ENCODE measurements at regions not wholly inside any gene's neighbourhood (a gene's known extent, or its start where the extent isn't known, plus 50 kb on each side); places are given as distances from the start of the nearest gene placed in this dataset.

- TF ChIP-seq JUN (IDR thresholded peaks at IDR 0.05; ENCODE audit: borderline replicate concordance, insufficient read depth, insufficient read length, low read depth): no peak
- TF ChIP-seq, protein P1, sequence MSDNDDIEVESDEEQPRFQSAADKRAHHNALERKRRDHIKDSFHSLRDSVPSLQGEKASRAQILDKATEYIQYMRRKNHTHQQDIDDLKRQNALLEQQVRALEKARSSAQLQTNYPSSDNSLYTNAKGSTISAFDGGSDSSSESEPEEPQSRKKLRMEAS (IDR thresholded peaks at IDR 0.05; ENCODE audit: insufficient read depth, insufficient read length): no peak
- TF ChIP-seq GATA2 (IDR thresholded peaks at IDR 0.05; ENCODE audit: insufficient read depth, insufficient read length, low read depth, low read length): no peak
- TF ChIP-seq CTCF (IDR thresholded peaks at IDR 0.05; ENCODE audit: extremely low read depth in 1 of 2, insufficient read depth in 1 of 2, low read depth in 1 of 2, low read length in 2 of 2): no peak
- no peak for TF ChIP-seq MYC (IDR thresholded peaks at IDR 0.05; ENCODE audit: low read depth, low read length)
- no peak for TF ChIP-seq POLR2A (IDR thresholded peaks at IDR 0.05; ENCODE audit: low read depth, low read length)
- no peak for TF ChIP-seq POLR2AphosphoS5 (IDR thresholded peaks at IDR 0.05; ENCODE audit: insufficient read depth, low read depth, low read length)
- TF ChIP-seq EZH2 (IDR thresholded peaks at IDR 0.05; ENCODE audit: borderline replicate concordance, low read depth, low read length, severe bottlenecking): no peak
- Histone ChIP-seq H3K36me3 (ENCODE audit: control insufficient read depth in 2 of 2, extremely low read depth in 1 of 2, insufficient read depth in 2 of 2, low read length in 2 of 2) (no peaks in the 10 kb centered on the region), H3K4me2 (ENCODE audit: insufficient read depth, low read length) (no peak overlapping the region), H3K9me3 (replicated peaks; ENCODE audit: control insufficient read depth, insufficient read depth, low read length) (no peaks in the 10 kb centered on the region), H4K20me1 (replicated peaks; ENCODE audit: control insufficient read depth, extremely low read depth, insufficient read depth, low read length) (no peaks in the 10 kb centered on the region), H3K4me1 (ENCODE audit: control insufficient read depth, extremely low read depth, insufficient read depth, low read length) (no peaks in the 10 kb centered on the region), H3K9me1 (replicated peaks; ENCODE audit: control insufficient read depth, extremely low read depth, insufficient read depth, low read length) (no peaks in the 10 kb centered on the region), H3K27me3 (ENCODE audit: control insufficient read depth in 2 of 2, insufficient read depth in 2 of 2, low read length in 2 of 2) (no peaks in the 10 kb centered on the region), H3K4me3 (replicated peaks in 1 of 3; ENCODE audit: insufficient read depth in 1 of 3, low read depth in 1 of 3, low read length in 3 of 3) (no peak overlapping the region), H2AFZ (ENCODE audit: low read depth, low read length) (no peak overlapping the region), H3K27ac (ENCODE audit: insufficient read depth, low read depth, low read length) (no peak overlapping the region), H3K9ac (replicated peaks; ENCODE audit: extremely low read depth, insufficient read depth, low read length) (no peak overlapping the region), H3K79me2 (ENCODE audit: control insufficient read depth, insufficient read depth, low read length) (no peaks in the 10 kb centered on the region)
- ChIA-PET POLR2A (no interaction called here), CTCF (no interaction called here)
- BruUV-seq (replicated peaks): no TSS peak
- intact Hi-C loops (cut with micrococcal nuclease) (no loop called here), dilution Hi-C loops (cut with MboI; ENCODE audit: extremely low pct_ligation_motif_present, low sequenced_read_pairs) (no loop called here)
- no peak for FAIRE-seq
- no peak for DNase-seq (ENCODE audit: low read depth, low spot score)
These were observed 986.0 kb upstream of the TSPY4 start for GRCh38 chrY:8351241-8351640.

Data from endothelial cell of umbilical vein (primary cell).